ENCODE measurements at regions not wholly inside any gene's neighbourhood (a gene's known extent, or its start where the extent isn't known, plus 50 kb on each side); places are given as distances from the start of the nearest gene placed in this dataset.

DNA sequence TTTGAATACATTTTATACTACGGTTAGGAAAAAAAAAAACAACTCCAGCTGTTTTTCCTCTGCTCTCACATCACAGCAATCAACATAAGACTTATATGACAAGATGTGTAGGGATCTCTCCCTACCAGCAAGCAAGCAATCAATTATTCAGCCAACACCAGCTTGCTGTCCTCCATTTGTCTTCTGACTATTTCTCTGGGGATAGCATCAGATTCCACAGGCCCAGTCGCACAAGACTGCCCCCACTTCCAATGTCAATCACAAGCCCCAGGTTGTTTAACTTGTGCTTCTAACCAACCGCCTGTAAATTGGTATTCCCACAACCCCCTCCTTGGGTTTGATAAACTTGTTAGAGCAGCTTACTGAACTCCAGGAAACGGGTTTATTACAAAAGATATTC, 873.1 kb upstream of the TMPRSS15 start:
- Histone ChIP-seq H3K9me3 (no peaks in the 10 kb centered on the region), H4K20me1 (no peaks in the 10 kb centered on the region), H3K27ac (no peak overlapping the region), H3K4me1 (no peaks in the 10 kb centered on the region), H3K36me3 (no peaks in the 10 kb centered on the region), H3K9ac (no peak overlapping the region), H3K4me2 (no peak overlapping the region), H3K4me3 (no peak overlapping the region), H3K27me3 (no peaks in the 10 kb centered on the region)
- TF ChIP-seq Cebpa-rat (IDR thresholded peaks at IDR 0.05) = no peak

DNA sequence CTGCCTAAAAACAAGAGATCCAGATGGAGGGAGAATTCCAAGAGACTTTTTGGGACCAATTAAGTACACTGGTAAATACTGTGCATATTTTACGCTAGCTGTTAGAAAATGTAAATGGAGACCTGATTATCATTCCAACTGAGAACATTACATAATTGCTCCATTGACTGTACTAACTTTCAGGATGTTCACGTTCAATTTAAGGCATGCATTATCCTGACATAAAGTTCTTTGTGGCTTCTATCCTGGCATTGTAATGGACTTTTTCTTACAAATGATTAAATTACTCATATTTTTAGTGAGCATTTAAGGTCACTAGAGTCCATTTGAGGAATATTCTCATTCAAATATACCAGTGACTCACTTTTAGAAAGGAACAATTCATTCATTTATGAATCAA, 883.3 kb upstream of the TMPRSS15 start:
- no peak for TF ChIP-seq Cebpa-rat (IDR thresholded peaks at IDR 0.05)
- no peaks in the 10 kb centered on the region for H4K20me1 ChIP-seq

DNA sequence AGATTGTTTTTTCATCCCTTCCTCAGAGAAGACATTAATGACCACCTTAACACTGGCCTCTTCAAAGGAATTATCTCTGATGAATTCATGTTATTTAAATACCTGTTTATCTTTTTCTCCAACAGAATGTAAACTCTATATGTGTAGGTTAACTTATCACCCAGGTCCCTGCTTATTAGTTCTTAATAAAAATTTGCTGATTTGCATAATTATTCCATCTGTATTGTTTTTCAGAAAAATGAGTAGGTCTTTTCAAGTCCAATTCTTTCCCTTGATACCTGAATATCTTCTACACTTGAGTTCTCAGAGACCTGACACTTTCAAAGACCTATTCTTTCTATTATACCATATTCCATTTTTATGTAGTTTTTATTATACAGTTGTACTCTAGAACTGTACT, 886.7 kb upstream of the TMPRSS15 start:
- Histone ChIP-seq H3K27me3 (no peaks in the 10 kb centered on the region), H3K27ac (no peak overlapping the region), H4K20me1 (no peaks in the 10 kb centered on the region), H3K4me1 (no peaks in the 10 kb centered on the region), H3K4me2 (no peak overlapping the region), H3K4me3 (no peak overlapping the region), H3K9ac (no peak overlapping the region), H3K9me3 (no peaks in the 10 kb centered on the region), H3K36me3 (no peaks in the 10 kb centered on the region)
- TF ChIP-seq Cebpa-rat (IDR thresholded peaks at IDR 0.05) = no peak

More for the DNA sequence above, 883.3 kb upstream of the TMPRSS15 start:
- Histone ChIP-seq H3K27me3 (no peaks in the 10 kb centered on the region), H3K4me2 (no peak overlapping the region), H3K9me3 (no peaks in the 10 kb centered on the region), H3K9ac (no peak overlapping the region), H3K27ac (no peak overlapping the region), H3K4me1 (no peaks in the 10 kb centered on the region), H3K36me3 (no peaks in the 10 kb centered on the region), H3K4me3 (no peak overlapping the region)

DNA sequence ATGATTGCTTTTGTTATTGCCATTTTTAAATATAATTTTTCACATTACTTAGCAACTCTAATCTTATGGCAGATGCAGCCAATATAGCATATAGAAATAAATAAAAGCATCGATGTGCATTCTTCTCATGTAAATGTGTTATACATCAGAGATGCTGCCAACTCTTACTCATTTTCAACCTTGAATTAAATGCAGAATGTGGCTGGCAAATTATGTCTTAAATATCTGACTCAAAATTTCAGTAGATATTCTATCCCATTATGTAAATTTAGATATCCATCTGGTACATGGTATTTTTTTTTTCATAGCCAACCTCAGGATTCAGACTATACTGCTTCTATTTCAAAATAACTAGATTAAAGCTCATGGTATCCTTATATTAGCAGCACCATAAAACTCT, 916.7 kb upstream of the TMPRSS15 start:
- Histone ChIP-seq H4K20me1 (no peaks in the 10 kb centered on the region), H3K27me3 (no peaks in the 10 kb centered on the region), H3K9ac (no peak overlapping the region), H3K36me3 (no peaks in the 10 kb centered on the region), H3K9me3 (peaks cover 13% of the 10 kb centered on the region), H3K4me2 (no peak overlapping the region), H3K4me3 (no peak overlapping the region), H3K4me1 (no peaks in the 10 kb centered on the region), H3K27ac (no peak overlapping the region)
- TF ChIP-seq Cebpa-rat (IDR thresholded peaks at IDR 0.05) = no peak

DNA sequence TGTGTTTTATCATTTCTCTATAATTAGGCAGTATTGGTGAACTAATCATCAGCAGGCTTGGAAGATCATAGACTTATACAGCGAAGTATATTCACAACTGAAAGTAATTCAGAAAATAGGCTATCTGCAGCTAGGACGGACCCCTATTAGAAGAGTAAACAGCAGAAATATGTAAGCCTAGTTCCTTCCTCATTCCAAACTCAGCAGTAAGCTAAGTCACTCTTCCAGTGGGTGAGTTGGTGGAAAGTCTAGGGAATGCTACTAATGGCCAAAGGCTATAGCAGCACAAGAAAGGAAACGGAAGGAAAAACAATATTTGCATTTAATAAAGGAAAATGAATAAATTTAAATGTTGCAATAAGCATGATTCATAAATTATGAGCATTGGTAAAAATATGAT, 918.1 kb upstream of the TMPRSS15 start:
- Histone ChIP-seq H3K36me3 (no peaks in the 10 kb centered on the region), H3K9ac (no peak overlapping the region), H4K20me1 (no peaks in the 10 kb centered on the region), H3K9me3 (peaks cover 7% of the 10 kb centered on the region), H3K4me1 (no peaks in the 10 kb centered on the region), H3K4me2 (no peak overlapping the region), H3K27ac (no peak overlapping the region), H3K4me3 (no peak overlapping the region), H3K27me3 (no peaks in the 10 kb centered on the region)
- no peak for TF ChIP-seq Cebpa-rat (IDR thresholded peaks at IDR 0.05)

DNA sequence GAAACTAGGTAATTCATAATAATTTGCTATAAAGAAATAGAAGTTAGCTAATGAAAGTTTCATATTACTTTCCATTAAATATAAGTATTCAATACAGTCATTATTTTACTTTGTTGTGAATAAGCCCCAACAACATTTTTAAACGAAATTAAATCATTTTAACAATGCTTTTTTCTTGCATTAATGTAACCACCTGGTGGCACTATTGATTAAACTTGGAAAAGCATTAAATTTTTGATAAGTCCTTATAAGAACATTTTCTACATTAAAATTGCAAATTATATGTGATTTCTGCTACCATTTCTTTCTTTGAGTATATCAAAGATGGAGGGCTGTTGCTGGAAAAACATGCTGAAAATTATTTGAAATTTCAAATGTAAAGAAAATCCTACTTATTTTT, 918.8 kb upstream of the TMPRSS15 start:
- Histone ChIP-seq H3K36me3 (no peaks in the 10 kb centered on the region), H3K9me3 (peaks cover under 1% of the 10 kb centered on the region), H3K9ac (no peak overlapping the region), H4K20me1 (no peaks in the 10 kb centered on the region), H3K4me3 (no peak overlapping the region), H3K4me2 (no peak overlapping the region), H3K4me1 (no peaks in the 10 kb centered on the region), H3K27me3 (no peaks in the 10 kb centered on the region), H3K27ac (no peak overlapping the region)
- TF ChIP-seq Cebpa-rat (IDR thresholded peaks at IDR 0.05) = no peak

DNA sequence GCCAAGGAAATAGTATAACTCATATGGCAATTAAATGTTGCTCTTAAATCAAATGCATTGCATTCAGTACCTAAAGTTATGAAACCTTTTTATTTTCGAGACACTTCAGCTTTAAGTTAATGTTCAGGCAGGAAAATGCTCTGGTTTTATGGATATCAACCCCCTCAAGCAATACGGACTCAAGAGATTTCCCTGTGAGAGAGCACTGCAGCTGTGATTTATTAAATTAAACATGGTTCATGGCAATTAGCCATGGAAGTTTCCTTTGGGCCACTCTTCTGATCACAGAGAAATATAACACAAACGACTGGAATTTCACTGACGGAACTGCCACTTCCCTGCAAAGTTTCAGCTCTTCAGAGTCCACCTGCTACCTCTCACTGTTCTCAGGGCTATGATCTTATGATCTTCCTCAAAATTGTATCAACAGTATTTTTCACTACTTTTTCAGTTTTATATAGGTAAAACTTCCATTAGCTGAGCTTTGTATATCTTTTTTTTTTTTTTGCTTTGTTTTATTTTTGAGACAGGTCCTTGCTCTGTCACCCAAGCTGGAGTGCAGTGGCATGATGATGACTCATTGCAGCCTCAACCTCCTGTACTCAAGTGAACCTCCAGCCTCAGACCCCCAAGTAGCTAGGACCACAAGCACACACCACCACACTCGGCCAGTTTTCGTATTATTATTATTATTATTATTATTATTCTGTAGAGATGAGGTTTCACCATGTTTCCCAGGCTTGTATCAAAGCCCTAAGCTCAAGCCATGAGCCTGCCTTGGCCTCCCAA, 923.1 kb upstream of the TMPRSS15 start:
- H3K36me3 ChIP-seq = no peaks in the 10 kb centered on the region
- H3K4me2 ChIP-seq = no peak overlapping the region
- peaks cover 1% of the 10 kb centered on the region; the same call in 1 of the 2 replicates for H3K9me3 ChIP-seq
- H3K27me3 ChIP-seq = no peaks in the 10 kb centered on the region
- H3K4me1 ChIP-seq = no peaks in the 10 kb centered on the region
- no peak overlapping the region for H3K9ac ChIP-seq
- H3K4me3 ChIP-seq = no peak overlapping the region
- TF ChIP-seq Cebpa-rat (IDR thresholded peaks at IDR 0.05) = no peak
- no peak overlapping the region for H3K27ac ChIP-seq
- H4K20me1 ChIP-seq = no peaks in the 10 kb centered on the region

DNA sequence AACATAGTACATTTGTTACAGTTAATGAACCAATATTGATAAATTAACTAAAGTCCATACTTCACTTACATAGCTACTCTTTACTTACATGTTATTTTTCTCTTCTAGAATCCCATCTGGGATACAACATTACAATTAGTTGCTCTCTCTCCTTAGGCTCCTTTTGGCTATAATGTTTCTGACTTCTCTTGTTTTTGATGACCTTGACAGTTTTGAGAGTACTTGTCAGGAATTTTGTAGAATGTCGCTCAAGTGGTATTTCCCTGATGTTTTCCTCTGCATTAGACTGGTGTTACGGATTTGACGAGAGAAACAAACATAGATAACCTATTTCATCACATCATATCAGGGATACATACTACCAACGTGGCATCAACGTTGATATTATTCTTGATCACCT, 925.4 kb upstream of the TMPRSS15 start:
- H3K4me3 ChIP-seq = no peak overlapping the region
- H3K9me3 ChIP-seq = peaks cover 13% of the 10 kb centered on the region; the same call in 1 of the 2 replicates
- H3K4me1 ChIP-seq = no peaks in the 10 kb centered on the region
- no peak overlapping the region for H3K9ac ChIP-seq
- no peak for TF ChIP-seq Cebpa-rat (IDR thresholded peaks at IDR 0.05)
- no peaks in the 10 kb centered on the region for H3K36me3 ChIP-seq
- no peak overlapping the region for H3K4me2 ChIP-seq
- no peaks in the 10 kb centered on the region for H3K27me3 ChIP-seq
- H4K20me1 ChIP-seq = no peaks in the 10 kb centered on the region
- H3K27ac ChIP-seq = no peak overlapping the region

DNA sequence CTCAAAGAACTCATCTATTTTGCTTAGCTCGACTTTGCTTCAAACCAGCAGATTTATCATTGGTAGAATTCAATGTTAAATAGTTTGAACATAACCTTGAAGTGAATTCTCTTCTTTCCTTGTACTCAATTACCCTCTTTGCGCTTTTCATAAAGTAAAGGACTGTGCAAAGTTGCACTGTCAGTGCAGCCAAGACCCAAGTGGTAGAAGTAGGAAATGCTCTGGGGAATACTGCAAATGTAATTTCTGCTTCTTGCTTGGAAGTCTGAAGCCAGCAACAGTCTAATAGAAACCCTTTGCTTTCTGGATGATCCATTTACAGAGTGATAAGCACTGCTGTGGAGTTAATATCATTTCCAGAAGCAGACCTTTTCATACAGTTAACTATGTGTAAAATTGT, 936.7 kb upstream of the TMPRSS15 start:
- Histone ChIP-seq H3K27ac (no peak overlapping the region), H3K4me1 (no peaks in the 10 kb centered on the region), H3K9me3 (no peaks in the 10 kb centered on the region), H3K27me3 (no peaks in the 10 kb centered on the region), H3K36me3 (no peaks in the 10 kb centered on the region), H4K20me1 (no peaks in the 10 kb centered on the region), H3K9ac (no peak overlapping the region), H3K4me3 (no peak overlapping the region), H3K4me2 (no peak overlapping the region)
- no peak for TF ChIP-seq Cebpa-rat (IDR thresholded peaks at IDR 0.05)

DNA sequence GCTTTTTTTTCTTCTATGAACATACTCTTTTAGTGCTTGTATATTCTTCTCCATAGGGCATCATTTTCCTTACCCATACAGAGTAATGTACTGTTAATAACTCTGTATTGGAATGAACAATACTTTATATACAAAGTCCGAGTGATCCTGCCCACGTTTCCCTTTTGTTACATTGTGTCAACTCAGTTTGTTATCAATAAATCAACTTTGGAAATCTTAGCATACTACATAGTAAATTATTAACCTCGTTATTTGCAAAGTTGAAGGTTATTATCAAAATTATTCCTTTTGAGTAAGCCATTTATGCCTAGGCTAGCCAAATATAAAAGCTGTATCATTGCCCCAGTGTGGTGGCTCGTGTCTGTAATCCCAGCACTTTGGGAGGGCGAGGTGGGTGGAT, 937.4 kb upstream of the TMPRSS15 start:
- Histone ChIP-seq H3K4me1 (no peaks in the 10 kb centered on the region), H3K4me2 (no peak overlapping the region), H3K27me3 (no peaks in the 10 kb centered on the region), H3K27ac (no peak overlapping the region), H3K4me3 (no peak overlapping the region), H3K36me3 (no peaks in the 10 kb centered on the region), H3K9me3 (no peaks in the 10 kb centered on the region), H4K20me1 (no peaks in the 10 kb centered on the region), H3K9ac (no peak overlapping the region)
- TF ChIP-seq Cebpa-rat (IDR thresholded peaks at IDR 0.05) = no peak

DNA sequence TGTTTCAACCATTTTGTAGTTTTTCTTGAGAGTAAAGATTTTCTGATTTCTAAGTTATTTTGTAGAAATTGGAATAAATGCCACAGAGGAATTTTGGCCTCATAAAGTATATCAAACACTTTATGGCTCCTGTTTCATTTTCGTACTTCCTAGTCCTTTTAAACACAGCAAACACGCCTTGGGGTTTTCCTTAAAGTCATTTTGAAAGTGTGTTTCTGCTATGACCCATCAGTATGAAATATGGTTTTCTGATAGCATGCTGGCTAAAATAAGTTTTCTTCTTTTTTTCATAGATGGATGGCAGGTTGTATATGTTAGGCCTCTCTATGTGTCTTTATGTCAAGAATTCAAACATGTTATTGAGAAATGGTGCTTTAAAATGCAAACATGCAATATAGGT, 940.1 kb upstream of the TMPRSS15 start:
- H3K4me3 ChIP-seq = no peak overlapping the region
- no peaks in the 10 kb centered on the region for H3K9me3 ChIP-seq
- H3K27ac ChIP-seq = no peak overlapping the region
- no peaks in the 10 kb centered on the region for H3K27me3 ChIP-seq
- H3K4me1 ChIP-seq = no peaks in the 10 kb centered on the region
- H3K36me3 ChIP-seq = no peaks in the 10 kb centered on the region
- no peaks in the 10 kb centered on the region for H4K20me1 ChIP-seq
- no peak overlapping the region for H3K4me2 ChIP-seq
- H3K9ac ChIP-seq = no peak overlapping the region
- TF ChIP-seq Cebpa-rat (IDR thresholded peaks at IDR 0.05) = no peak
